NCI-H1105 (cell line): ENCODE measurements at regions not wholly inside any gene's neighbourhood (a gene's known extent, or its start where the extent isn't known, plus 50 kb on each side); places are given as distances from the start of the nearest gene placed in this dataset.
A peak's percentile ranks its signal among the peaks of the same experiment; 100 is the strongest.

ENCODE experiments used
- DNase-seq: peaks from one replicate; lab custom pipeline; 2025; lab: John Stamatoyannopoulos, UW

- no peak for DNase-seq
Observed at GRCh38 chr5:68872088-68872839, 221.6 kb upstream of the SLC30A5 start.

- DNase-seq, result no peak
Observed at GRCh38 chr5:68873198-68873597, 220.6 kb upstream of the SLC30A5 start.

- DNase-seq, result no peak
Observed at GRCh38 chr5:68875351-68875750, 218.5 kb upstream of the SLC30A5 start.

- no peak for DNase-seq
Observed at GRCh38 chr5:68883436-68883835, 210.4 kb upstream of the SLC30A5 start.

GRCh38 chr5:68884144-68884754 is 209.6 kb upstream of the SLC30A5 start:
- no peak for DNase-seq

GRCh38 chr5:68884883-68885282 is 208.9 kb upstream of the SLC30A5 start:
- DNase-seq, result no peak

- no peak for DNase-seq
Observed at GRCh38 chr5:68886814-68887213, 207.0 kb upstream of the SLC30A5 start.

- no peak for DNase-seq
Observed at GRCh38 chr5:68891718-68892117, 202.1 kb upstream of the SLC30A5 start.

GRCh38 chr5:68894673-68895072 is 199.1 kb upstream of the SLC30A5 start:
- DNase-seq, result no peak

- DNase-seq, result peak; percentile 34
Observed at GRCh38 chr5:68898951-68899471, 194.8 kb upstream of the SLC30A5 start.

GRCh38 chr5:68911840-68912690 is 181.7 kb upstream of the SLC30A5 start:
- no peak for DNase-seq

- DNase-seq, result no peak
Observed at GRCh38 chr5:68915079-68915478, 178.7 kb upstream of the SLC30A5 start.

- DNase-seq, result no peak
Observed at GRCh38 chr5:68918306-68918705, 175.5 kb upstream of the SLC30A5 start.

- DNase-seq, result no peak
Observed at GRCh38 chr5:68919988-68920490, 173.8 kb upstream of the SLC30A5 start.

- DNase-seq, result no peak
Observed at GRCh38 chr5:68920888-68921287, 172.9 kb upstream of the SLC30A5 start.

- DNase-seq, result no peak
Observed at GRCh38 chr5:68922172-68922987, 171.4 kb upstream of the SLC30A5 start.

GRCh38 chr5:68924481-68925145 is 169.2 kb upstream of the SLC30A5 start:
- no peak for DNase-seq

- DNase-seq, result no peak
Observed at GRCh38 chr5:68928617-68929302, 165.1 kb upstream of the SLC30A5 start.

GRCh38 chr5:68930139-68930538 is 163.7 kb upstream of the SLC30A5 start:
- no peak for DNase-seq

- no peak for DNase-seq
Observed at GRCh38 chr5:68932830-68933434, 160.9 kb upstream of the SLC30A5 start.
